ENCODE measurements at regions not wholly inside any gene's neighbourhood (a gene's known extent, or its start where the extent isn't known, plus 50 kb on each side); places are given as distances from the start of the nearest gene placed in this dataset.

DNA sequence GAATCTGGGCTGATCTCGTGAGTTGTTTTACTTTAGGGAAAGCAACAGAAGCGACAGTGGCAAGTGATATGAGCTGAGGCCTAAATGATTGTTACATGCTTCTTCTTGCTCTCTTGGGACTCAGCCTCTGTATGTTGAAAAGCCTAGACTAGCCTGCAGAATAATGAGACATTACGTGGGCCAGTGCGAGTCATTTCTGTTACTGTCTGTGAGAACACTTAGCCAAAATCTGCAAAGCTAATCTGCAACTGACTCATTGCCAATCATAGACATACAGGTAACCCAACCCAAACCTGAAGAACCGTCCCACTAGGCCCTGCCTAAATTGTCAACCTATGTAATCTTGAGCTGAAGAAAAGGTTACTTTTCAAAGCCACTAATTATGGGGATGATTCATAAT lies 77.4 kb upstream of the F13A1 start:
- intact Hi-C loops (cut with DNase I; ENCODE audit: low total_unique reads), result no loop called here
- Histone ChIP-seq H3K4me1 (no peaks in the 10 kb centered on the region), H3K4me3 (no peak overlapping the region), H3K27me3 (no peaks in the 10 kb centered on the region), H3K27ac (no peak overlapping the region), H3K36me3 (no peaks in the 10 kb centered on the region), H3K9me3 (no peaks in the 10 kb centered on the region)
- no peak for TF ChIP-seq POLR2A (IDR thresholded peaks at IDR 0.05)
- TF ChIP-seq CTCF (IDR thresholded peaks at IDR 0.05), result no peak
- no peak for DNase-seq

DNA sequence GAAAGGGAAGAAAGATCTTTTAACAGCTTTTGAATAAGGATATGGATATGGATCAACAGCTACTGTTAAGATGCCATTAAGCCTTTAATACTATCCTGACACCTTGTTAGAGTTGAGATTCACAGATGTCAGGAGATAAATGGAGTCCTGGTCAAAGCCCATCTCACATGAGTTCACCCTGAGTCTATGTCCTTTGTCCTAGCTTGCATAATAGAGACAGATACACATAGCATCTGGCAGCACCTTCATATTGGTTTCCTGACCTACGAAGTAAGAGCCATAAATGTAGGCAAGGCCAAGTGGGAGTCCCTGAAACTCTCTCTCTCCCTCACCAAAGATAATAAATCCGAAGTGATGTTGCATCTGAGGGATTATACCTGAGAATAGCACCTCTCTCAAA lies 79.1 kb upstream of the F13A1 start:
- no peaks in the 10 kb centered on the region for H3K27me3 ChIP-seq
- no peak overlapping the region for H3K27ac ChIP-seq
- H3K4me3 ChIP-seq, result no peak overlapping the region
- H3K9me3 ChIP-seq, result no peaks in the 10 kb centered on the region
- no peaks in the 10 kb centered on the region for H3K36me3 ChIP-seq
- no peak for TF ChIP-seq CTCF (IDR thresholded peaks at IDR 0.05)
- no peak for TF ChIP-seq POLR2A (IDR thresholded peaks at IDR 0.05)
- H3K4me1 ChIP-seq, result no peaks in the 10 kb centered on the region
- intact Hi-C loops (cut with DNase I; ENCODE audit: low total_unique reads), result no loop called here
- DNase-seq, result no peak

GRCh38 chr6:6401401-6401800 lies 80.9 kb upstream of the F13A1 start:
- Histone ChIP-seq H3K36me3 (no peaks in the 10 kb centered on the region), H3K4me1 (peaks cover 0 to 5% of the 10 kb centered on the region in 2 donors), H3K4me3 (no peak overlapping the region), H3K9me3 (no peaks in the 10 kb centered on the region), H3K27me3 (no peaks in the 10 kb centered on the region), H3K27ac (no peak overlapping the region)
- intact Hi-C loops (cut with DNase I; ENCODE audit: low total_unique reads), result no loop called here
- TF ChIP-seq POLR2A (IDR thresholded peaks at IDR 0.05), result no peak
- TF ChIP-seq CTCF (IDR thresholded peaks at IDR 0.05), result no peak
- DNase-seq, result no peak

DNA sequence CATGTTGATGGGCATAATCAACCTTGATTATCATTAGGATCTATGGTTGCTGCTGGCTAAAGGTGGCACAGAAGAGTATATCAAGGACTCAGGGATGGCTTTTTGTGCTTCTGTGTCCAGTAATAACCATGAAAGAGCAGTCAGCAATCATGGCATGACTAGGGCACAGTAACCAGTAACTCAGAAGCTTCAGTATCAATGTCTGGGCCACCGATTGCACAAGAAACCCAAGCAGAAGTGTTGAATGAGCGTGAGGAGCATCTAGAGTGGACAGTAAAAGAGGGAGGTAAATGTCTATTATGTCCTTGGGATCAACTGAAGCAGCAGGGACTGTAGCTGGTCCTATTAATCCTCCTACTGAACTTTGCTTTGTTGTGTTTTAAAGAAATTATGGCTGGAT lies 81.5 kb upstream of the F13A1 start:
- TF ChIP-seq POLR2A (IDR thresholded peaks at IDR 0.05), result no peak
- TF ChIP-seq CTCF (IDR thresholded peaks at IDR 0.05), result no peak
- no peaks in the 10 kb centered on the region for H3K27me3 ChIP-seq
- no peak overlapping the region for H3K4me3 ChIP-seq
- no peaks in the 10 kb centered on the region for H3K9me3 ChIP-seq
- peaks cover 0 to 5% of the 10 kb centered on the region in 2 donors for H3K4me1 ChIP-seq
- no peak for DNase-seq
- intact Hi-C loops (cut with DNase I; ENCODE audit: low total_unique reads), result no loop called here
- no peaks in the 10 kb centered on the region for H3K36me3 ChIP-seq
- H3K27ac ChIP-seq, result no peak overlapping the region

DNA sequence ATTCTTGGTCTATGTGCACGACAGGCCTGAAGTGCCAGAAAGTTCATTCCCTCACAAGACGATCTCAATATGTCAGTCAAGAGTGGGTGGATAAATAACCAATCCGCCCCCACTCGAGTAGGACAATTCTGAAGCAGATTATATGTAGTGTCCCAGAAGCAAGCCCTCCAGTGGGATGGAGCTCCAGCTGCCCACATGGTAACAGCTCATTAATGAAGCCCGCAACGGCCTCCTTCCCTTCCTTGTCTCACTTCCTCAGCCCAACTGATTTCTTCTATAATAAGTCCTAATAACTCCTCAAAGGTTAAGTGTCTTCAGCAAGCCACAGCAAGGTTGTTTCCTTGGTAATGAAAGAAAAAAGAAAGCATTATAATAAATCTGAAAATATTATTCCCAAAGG lies 82.1 kb upstream of the F13A1 start:
- no peaks in the 10 kb centered on the region for H3K36me3 ChIP-seq
- no peak overlapping the region for H3K27ac ChIP-seq
- TF ChIP-seq CTCF (IDR thresholded peaks at IDR 0.05) (no peak), POLR2A (IDR thresholded peaks at IDR 0.05) (no peak)
- no peaks in the 10 kb centered on the region for H3K9me3 ChIP-seq
- H3K4me3 ChIP-seq, result no peak overlapping the region
- H3K27me3 ChIP-seq, result no peaks in the 10 kb centered on the region
- no peak for DNase-seq
- intact Hi-C loops (cut with DNase I; ENCODE audit: low total_unique reads), result no loop called here
- peaks cover 0 to 10% of the 10 kb centered on the region in 2 donors for H3K4me1 ChIP-seq
